Suprapubic skin (tissue), 4 donors: ENCODE measurements at regions not wholly inside any gene's neighbourhood (a gene's known extent, or its start where the extent isn't known, plus 50 kb on each side); places are given as distances from the start of the nearest gene placed in this dataset.

Source experiments
- CTCF ChIP-seq, 2 donors: fragments of 200-600 bp in 1 of 2; fragments of 450-650 bp in 1 of 2; sonication (generic) in 1 of 2; IDR thresholded peaks; one replicate each; pipeline ENCODE4 v1.5.1; 2016 to 2019; ENCODE audit warnings: antibody characterized with exemption in 2 of 2, mild to moderate bottlenecking in 1 of 2, moderate library complexity in 1 of 2
- EP300 ChIP-seq: sonication (generic); formaldehyde crosslinking; IDR thresholded peaks from one replicate; pipeline ENCODE4 v1.6.1; 2017; ENCODE audit warnings: antibody characterized with exemption
- POLR2A ChIP-seq, 2 donors: fragments of 450-650 bp; IDR thresholded peaks; one replicate each; pipeline ENCODE4 v1.6.1; 2017; ENCODE audit warnings: antibody characterized with exemption in 2 of 2, mild to moderate bottlenecking in 2 of 2, moderate library complexity in 2 of 2
- POLR2AphosphoS5 ChIP-seq, 3 donors: sonication (generic); formaldehyde crosslinking; IDR thresholded peaks; one replicate each; pipeline ENCODE4 v1.6.1; 2017; ENCODE audit warnings: antibody characterized with exemption in 3 of 3

GRCh38 chr2:118706371-118706770 lies 141.1 kb downstream of the EN1 start:
- TF ChIP-seq CTCF (IDR thresholded peaks at IDR 0.05) (no peak), POLR2AphosphoS5 (IDR thresholded peaks at IDR 0.05) (no peak), EP300 (no peak), POLR2A (IDR thresholded peaks at IDR 0.05) (no peak)
